D721Med (cell line): ENCODE measurements at regions not wholly inside any gene's neighbourhood (a gene's known extent, or its start where the extent isn't known, plus 50 kb on each side); places are given as distances from the start of the nearest gene placed in this dataset.

ENCODE experiments used
- DNase-seq: peaks from one replicate; pipeline ENCODE4 v3.0.0; 2011; ENCODE audit warnings: low spot score; ENCODE audit not compliant: insufficient read length
- FAIRE-seq: peaks from 2 replicates; lab custom pipeline; 2011; peaks lifted over from hg19 to GRCh38; lab: Jason Lieb, UNC
- CTCF ChIP-seq: IDR thresholded peaks from 2 replicates; pipeline ENCODE4 v1.5.1; 2012; ENCODE audit warnings: mild to moderate bottlenecking, control low read depth; ENCODE audit not compliant: insufficient read depth; ENCODE audit errors: missing control alignments

GRCh38 chr14:42869681-42870080 lies 1263.0 kb downstream of the LRFN5 start:
- FAIRE-seq (no peak), DNase-seq (no peak)
- no peak for TF ChIP-seq CTCF

GRCh38 chr14:42862114-42862513 lies 1255.4 kb downstream of the LRFN5 start:
- no peak for TF ChIP-seq CTCF
- no peak for FAIRE-seq
- no peak for DNase-seq

GRCh38 chr14:42860371-42860770 lies 1253.7 kb downstream of the LRFN5 start:
- no peak for DNase-seq
- FAIRE-seq, result no peak
- TF ChIP-seq CTCF, result no peak

- DNase-seq (no peak), FAIRE-seq (no peak)
- no peak for TF ChIP-seq CTCF
Observed at GRCh38 chr14:42856106-42856505, 1249.4 kb downstream of the LRFN5 start.

- FAIRE-seq (no peak), DNase-seq (no peak)
- TF ChIP-seq CTCF, result no peak
Observed at GRCh38 chr14:42855085-42855484, 1248.4 kb downstream of the LRFN5 start.

GRCh38 chr14:42854061-42854460 lies 1247.4 kb downstream of the LRFN5 start:
- FAIRE-seq (no peak), DNase-seq (no peak)
- TF ChIP-seq CTCF, result no peak

- FAIRE-seq (no peak), DNase-seq (no peak)
- TF ChIP-seq CTCF, result no peak
Observed at GRCh38 chr14:42848652-42849051, 1242.0 kb downstream of the LRFN5 start.
